ENCODE measurements at regions not wholly inside any gene's neighbourhood (a gene's known extent, or its start where the extent isn't known, plus 50 kb on each side); places are given as distances from the start of the nearest gene placed in this dataset.

DNA sequence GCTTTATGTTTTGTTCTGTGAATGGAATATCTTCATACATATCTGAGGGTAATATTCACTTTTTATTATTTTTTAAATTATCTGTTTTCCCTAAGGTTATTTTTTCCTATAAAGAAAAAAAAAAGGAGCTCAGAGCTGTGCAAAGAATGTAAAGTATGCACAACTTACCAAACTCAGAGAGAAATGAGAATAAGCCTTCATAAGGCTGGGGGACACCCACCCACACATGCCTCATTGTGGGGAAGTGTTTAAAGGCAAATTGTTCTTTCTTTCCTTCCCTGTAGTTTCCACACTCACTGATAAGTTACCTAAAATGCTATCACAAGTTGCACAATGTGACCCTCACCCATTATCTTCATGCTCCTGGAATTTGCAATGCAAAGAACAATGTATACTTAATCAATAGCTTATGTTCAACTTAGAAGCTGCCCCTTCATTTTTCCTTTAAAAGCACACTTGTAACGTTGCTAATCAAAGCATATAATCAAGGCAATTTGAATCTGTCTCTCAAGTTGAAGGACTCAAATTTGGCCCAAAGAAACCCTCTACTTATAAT, 108.1 kb downstream of the GNAT3 start:
- H3K9ac ChIP-seq (ENCODE audit: low read length) = no peak overlapping the region
- peak; percentile 57 for DNase-seq (ENCODE audit: low read depth)
- H3K4me3 ChIP-seq (ENCODE audit: low read length) = no peak overlapping the region
- H3K4me1 ChIP-seq (ENCODE audit: control insufficient read depth, insufficient read depth, low read length) = peaks cover 6% of the 10 kb centered on the region
- H3K36me3 ChIP-seq (ENCODE audit: control insufficient read depth, insufficient read depth, low read length, severe bottlenecking) = no peaks in the 10 kb centered on the region
- H3K9me3 ChIP-seq (ENCODE audit: control insufficient read depth, low read length) = no peaks in the 10 kb centered on the region
- no peaks in the 10 kb centered on the region for H3K27me3 ChIP-seq (replicated peaks; ENCODE audit: control insufficient read depth, insufficient read depth, low read length)

DNA sequence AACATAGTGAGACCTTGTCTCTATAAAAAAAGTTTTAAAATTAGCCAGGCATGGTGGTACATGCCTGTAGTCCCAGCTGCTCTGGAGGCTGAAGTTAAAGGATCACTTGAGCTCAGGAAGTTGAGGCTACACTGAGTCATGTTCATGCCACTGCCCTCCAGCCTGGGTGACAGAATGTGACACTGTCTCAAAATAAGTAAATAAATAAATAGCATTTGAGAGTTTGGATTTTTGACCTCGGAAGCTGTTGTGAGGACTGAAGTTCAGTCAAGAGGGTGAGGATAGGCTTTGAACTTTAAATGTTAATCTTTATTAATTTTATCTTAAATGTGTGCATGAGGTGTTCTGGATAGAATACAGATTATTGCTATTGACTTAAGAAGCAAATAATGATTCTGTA, 110.2 kb downstream of the GNAT3 start:
- H3K27me3 ChIP-seq (replicated peaks; ENCODE audit: control insufficient read depth, insufficient read depth, low read length) = no peaks in the 10 kb centered on the region
- peaks cover 6% of the 10 kb centered on the region for H3K4me1 ChIP-seq (ENCODE audit: control insufficient read depth, insufficient read depth, low read length)
- no peak for DNase-seq (ENCODE audit: low read depth)
- H3K9me3 ChIP-seq (ENCODE audit: control insufficient read depth, low read length) = no peaks in the 10 kb centered on the region
- H3K36me3 ChIP-seq (ENCODE audit: control insufficient read depth, insufficient read depth, low read length, severe bottlenecking) = no peaks in the 10 kb centered on the region
- H3K4me3 ChIP-seq (ENCODE audit: low read length) = no peak overlapping the region
- H3K9ac ChIP-seq (ENCODE audit: low read length) = no peak overlapping the region

DNA sequence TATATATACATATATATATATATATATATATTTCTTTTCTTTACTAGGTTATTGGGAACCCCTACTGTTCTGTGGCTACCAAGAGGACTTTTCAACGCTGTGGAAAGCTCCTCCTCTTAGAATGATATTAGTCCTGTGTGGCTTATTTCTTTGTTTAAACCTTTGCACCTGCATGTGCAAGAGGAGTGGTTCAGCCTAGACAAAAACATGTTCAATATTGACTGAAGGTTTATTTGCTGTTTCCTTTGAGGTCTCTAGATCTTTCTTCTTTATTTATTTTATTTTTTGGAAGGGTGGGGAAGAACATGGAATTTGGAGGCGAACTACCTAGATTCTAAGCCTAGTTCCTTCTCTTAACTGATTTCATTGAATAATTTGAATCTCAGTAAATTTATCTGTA, 118.1 kb downstream of the GNAT3 start:
- no peak overlapping the region for H3K9ac ChIP-seq (ENCODE audit: low read length)
- no peak for DNase-seq (ENCODE audit: low read depth)
- no peaks in the 10 kb centered on the region for H3K36me3 ChIP-seq (ENCODE audit: control insufficient read depth, insufficient read depth, low read length, severe bottlenecking)
- H3K27me3 ChIP-seq (replicated peaks; ENCODE audit: control insufficient read depth, insufficient read depth, low read length) = no peaks in the 10 kb centered on the region
- H3K4me3 ChIP-seq (ENCODE audit: low read length) = no peak overlapping the region
- H3K9me3 ChIP-seq (ENCODE audit: control insufficient read depth, low read length) = no peaks in the 10 kb centered on the region
- H3K4me1 ChIP-seq (ENCODE audit: control insufficient read depth, insufficient read depth, low read length) = no peaks in the 10 kb centered on the region

DNA sequence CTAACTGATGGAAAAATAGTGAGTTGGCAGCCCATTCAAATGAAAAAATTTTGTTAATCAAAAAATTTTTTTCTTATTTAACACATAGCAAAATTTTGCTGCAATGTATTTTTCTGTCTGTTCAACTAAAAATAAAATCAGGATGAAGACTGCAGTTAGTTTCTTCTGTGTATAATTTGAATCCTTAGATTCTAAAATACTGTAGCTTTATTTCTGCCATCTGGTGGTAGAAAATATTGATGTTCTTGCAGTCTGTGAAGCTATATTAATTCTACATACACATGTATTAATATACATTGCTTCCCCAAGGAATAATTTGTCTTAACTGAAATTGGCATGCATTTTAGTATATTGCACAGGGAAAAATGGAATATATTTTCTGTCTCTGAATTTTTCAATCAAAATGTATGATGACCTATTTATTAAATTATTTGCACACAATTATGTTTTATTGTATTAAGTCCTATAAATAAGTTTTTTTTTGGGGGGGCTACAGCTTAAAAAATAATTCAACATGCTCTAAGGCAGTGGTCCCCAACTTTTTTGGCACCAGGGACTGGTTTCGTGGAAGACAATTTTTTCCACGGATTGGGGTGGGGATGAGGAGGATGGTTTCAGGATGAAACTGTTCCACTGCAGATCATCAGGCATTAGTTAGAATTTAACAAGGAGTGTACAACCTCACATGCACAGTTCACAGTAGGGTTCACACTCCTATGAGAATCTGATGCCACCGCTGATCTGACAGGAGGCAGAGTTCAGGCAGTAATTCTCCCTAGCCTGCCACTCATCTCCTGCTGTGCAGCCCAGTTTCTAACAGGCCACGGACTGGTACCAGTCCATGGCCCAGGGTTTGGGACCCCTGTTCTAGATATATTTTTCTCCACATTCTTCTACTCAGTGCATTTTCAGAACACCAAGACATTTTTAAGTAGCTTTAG, 119.4 kb downstream of the GNAT3 start:
- no peak overlapping the region for H3K9ac ChIP-seq (ENCODE audit: low read length)
- peak; percentile 85 for DNase-seq (ENCODE audit: low read depth)
- H3K4me3 ChIP-seq (ENCODE audit: low read length) = no peak overlapping the region
- H3K36me3 ChIP-seq (ENCODE audit: control insufficient read depth, insufficient read depth, low read length, severe bottlenecking) = no peaks in the 10 kb centered on the region
- no peaks in the 10 kb centered on the region for H3K4me1 ChIP-seq (ENCODE audit: control insufficient read depth, insufficient read depth, low read length)
- H3K9me3 ChIP-seq (ENCODE audit: control insufficient read depth, low read length) = no peaks in the 10 kb centered on the region
- no peaks in the 10 kb centered on the region for H3K27me3 ChIP-seq (replicated peaks; ENCODE audit: control insufficient read depth, insufficient read depth, low read length)

DNA sequence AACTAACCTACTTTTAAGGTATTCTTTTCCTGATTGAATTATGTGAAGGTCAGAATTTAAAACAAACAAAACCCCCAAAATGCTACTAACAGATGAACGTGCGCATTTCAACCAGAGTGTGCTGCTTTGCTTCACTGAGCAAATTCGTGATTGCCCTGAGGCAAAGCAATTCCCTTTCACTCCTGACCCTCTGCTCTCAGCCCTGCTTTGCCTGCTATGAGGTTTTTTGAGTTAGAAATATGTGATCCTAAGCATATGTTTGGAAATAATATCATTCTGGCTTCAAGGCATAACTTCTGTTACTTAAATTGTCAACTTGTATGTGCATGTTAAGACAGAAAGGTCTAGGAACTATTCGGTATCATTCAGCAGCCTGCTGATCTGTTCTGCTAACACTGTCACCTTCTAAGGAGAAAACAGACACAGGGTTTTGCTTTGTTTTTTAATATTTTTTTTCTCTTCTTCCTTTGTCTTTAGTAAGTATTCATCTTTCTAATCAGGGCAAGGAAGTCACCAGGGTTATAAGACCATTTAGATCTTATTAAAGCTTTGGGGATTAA, 124.2 kb downstream of the GNAT3 start:
- Histone ChIP-seq H3K4me1 (ENCODE audit: control insufficient read depth, insufficient read depth, low read length) (peaks cover 14% of the 10 kb centered on the region), H3K9ac (ENCODE audit: low read length) (no peak overlapping the region), H3K4me3 (ENCODE audit: low read length) (no peak overlapping the region), H3K27me3 (replicated peaks; ENCODE audit: control insufficient read depth, insufficient read depth, low read length) (no peaks in the 10 kb centered on the region), H3K36me3 (ENCODE audit: control insufficient read depth, insufficient read depth, low read length, severe bottlenecking) (no peaks in the 10 kb centered on the region), H3K9me3 (ENCODE audit: control insufficient read depth, low read length) (no peaks in the 10 kb centered on the region)
- peak; percentile 84 for DNase-seq (ENCODE audit: low read depth)

DNA sequence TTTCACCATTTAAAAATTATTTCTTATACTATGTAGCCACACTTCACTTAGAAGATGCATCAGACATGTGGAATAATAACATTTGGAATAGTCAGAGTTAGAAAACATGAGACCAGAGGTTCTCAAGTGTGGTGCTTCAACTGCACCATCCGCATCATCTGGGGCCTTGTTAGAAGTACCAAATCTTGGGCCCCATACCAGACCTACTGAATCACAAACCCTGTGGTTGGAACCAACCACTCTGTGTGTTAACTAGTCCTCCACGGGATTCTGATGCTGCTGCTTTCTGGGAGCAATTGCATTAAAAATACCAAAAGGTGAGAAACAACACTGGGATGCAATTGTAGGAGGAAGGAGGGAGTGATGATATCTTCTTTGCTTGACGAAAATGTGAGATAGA, 125.2 kb downstream of the GNAT3 start:
- Histone ChIP-seq H3K36me3 (ENCODE audit: control insufficient read depth, insufficient read depth, low read length, severe bottlenecking) (no peaks in the 10 kb centered on the region), H3K4me1 (ENCODE audit: control insufficient read depth, insufficient read depth, low read length) (peaks cover 14% of the 10 kb centered on the region), H3K4me3 (ENCODE audit: low read length) (no peak overlapping the region), H3K27me3 (replicated peaks; ENCODE audit: control insufficient read depth, insufficient read depth, low read length) (no peaks in the 10 kb centered on the region), H3K9ac (ENCODE audit: low read length) (no peak overlapping the region), H3K9me3 (ENCODE audit: control insufficient read depth, low read length) (no peaks in the 10 kb centered on the region)
- no peak for DNase-seq (ENCODE audit: low read depth)

DNA sequence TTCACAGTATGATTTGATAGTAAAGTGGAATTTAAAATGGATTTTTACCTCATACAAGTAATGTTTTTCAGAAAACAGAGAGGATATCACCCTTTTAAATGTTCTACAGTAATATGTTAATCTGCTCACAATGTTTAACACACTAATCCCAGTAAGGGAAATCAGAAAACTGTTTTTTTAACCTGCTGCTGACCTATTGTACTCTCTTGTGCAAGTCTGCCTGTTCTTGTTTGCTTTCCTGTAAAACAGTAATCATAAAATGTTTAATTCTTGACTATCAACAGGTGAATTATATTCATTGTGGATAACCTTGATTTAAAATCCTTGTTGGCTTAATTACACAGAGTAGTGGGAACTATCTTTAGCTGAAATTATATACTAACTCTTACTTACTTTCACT, 126.4 kb downstream of the GNAT3 start:
- H3K9ac ChIP-seq (ENCODE audit: low read length) = no peak overlapping the region
- no peak overlapping the region for H3K4me3 ChIP-seq (ENCODE audit: low read length)
- H3K4me1 ChIP-seq (ENCODE audit: control insufficient read depth, insufficient read depth, low read length) = peaks cover 14% of the 10 kb centered on the region
- H3K36me3 ChIP-seq (ENCODE audit: control insufficient read depth, insufficient read depth, low read length, severe bottlenecking) = no peaks in the 10 kb centered on the region
- DNase-seq (ENCODE audit: low read depth) = peak; percentile 69
- H3K9me3 ChIP-seq (ENCODE audit: control insufficient read depth, low read length) = no peaks in the 10 kb centered on the region
- H3K27me3 ChIP-seq (replicated peaks; ENCODE audit: control insufficient read depth, insufficient read depth, low read length) = no peaks in the 10 kb centered on the region

DNA sequence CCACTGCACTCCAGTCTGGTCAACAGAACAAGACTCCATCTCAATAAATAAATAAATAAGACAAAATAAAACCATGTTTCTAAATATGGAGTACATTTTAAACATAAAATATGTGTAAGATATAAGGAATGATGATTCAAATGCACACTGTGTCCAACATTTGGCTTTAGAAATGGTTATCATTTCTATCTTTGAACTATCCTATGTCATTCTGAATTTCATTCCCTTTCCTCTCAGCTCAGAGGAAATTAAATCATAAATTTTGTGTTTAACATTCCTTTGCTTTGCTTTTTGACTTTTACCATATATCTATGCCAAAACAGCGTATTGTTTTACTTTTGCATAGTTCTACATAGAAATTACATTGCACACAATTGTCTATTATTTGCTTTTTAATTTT, 130.9 kb downstream of the GNAT3 start:
- Histone ChIP-seq H3K9ac (ENCODE audit: low read length) (no peak overlapping the region), H3K4me3 (ENCODE audit: low read length) (no peak overlapping the region), H3K9me3 (ENCODE audit: control insufficient read depth, low read length) (no peaks in the 10 kb centered on the region), H3K36me3 (ENCODE audit: control insufficient read depth, insufficient read depth, low read length, severe bottlenecking) (no peaks in the 10 kb centered on the region), H3K4me1 (ENCODE audit: control insufficient read depth, insufficient read depth, low read length) (peaks cover 22% of the 10 kb centered on the region), H3K27me3 (replicated peaks; ENCODE audit: control insufficient read depth, insufficient read depth, low read length) (no peaks in the 10 kb centered on the region)
- no peak for DNase-seq (ENCODE audit: low read depth)

DNA sequence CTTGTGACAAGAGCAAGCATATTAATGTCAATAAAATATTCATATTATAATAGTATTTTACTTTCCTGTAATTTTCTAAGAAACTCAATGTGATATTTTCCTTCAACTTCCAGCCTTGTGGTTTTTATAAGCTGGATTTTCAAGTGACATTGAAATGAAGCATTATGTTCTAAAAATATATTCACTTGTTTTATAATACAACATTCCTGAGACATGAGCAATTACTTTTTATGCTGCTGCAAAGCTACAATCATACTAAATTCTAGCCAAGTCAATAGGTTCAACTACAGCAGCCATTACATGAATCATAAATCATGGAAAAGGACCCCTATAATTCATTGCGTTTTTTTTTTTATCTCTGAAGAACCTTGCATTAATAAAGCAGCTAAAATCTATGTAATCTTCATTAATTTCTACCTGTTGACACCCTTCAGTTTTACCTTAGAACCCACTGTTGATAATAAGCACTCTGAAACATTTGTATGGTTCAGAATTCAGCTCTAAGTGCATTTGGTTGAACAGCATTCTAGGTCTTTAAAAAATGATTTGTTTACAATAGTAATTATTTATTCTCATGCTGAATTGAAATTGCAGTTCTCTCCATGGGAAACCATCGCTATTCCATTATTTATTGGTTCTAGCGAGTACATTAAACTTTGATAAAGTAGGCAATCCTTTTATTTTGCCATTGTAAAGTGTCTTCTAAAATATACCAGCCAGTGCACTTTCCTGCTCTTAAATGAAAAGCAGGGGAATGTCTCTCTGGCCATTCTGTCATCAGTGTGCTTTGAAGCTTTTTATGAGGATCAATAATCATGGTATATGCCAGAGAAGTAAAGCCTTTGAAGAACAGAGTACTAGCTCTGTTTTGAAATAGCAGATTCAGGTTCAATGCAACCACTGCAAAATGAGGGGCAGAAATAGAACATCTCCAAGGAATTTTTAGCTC, 132.6 kb downstream of the GNAT3 start:
- Histone ChIP-seq H3K36me3 (ENCODE audit: control insufficient read depth, insufficient read depth, low read length, severe bottlenecking) (no peaks in the 10 kb centered on the region), H3K27me3 (replicated peaks; ENCODE audit: control insufficient read depth, insufficient read depth, low read length) (no peaks in the 10 kb centered on the region), H3K4me3 (ENCODE audit: low read length) (peak overlapping the region; percentile 61), H3K4me1 (ENCODE audit: control insufficient read depth, insufficient read depth, low read length) (peaks cover 13% of the 10 kb centered on the region), H3K9me3 (ENCODE audit: control insufficient read depth, low read length) (no peaks in the 10 kb centered on the region), H3K9ac (ENCODE audit: low read length) (peak overlapping the region; percentile 38)
- DNase-seq (ENCODE audit: low read depth) = peak; percentile 75

DNA sequence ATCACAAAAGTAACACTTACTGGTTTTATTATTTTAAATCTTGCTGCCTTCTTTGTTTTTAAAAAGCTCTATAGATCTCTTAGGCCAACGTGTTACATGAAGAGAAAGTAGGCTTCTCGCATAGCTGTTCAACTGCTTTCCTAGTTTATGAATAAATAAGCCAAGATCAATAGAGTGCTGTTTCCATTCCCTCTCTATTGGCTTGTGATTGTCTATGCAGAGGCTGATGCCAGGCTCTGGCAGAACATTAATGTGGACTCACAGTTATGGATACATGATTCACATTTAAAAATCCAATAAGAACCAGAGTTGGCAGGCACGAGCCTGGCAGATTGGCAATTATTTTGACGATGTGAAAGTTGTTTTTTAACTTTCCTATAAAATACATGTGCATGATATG, 137.5 kb downstream of the GNAT3 start:
- Histone ChIP-seq H3K27me3 (replicated peaks; ENCODE audit: control insufficient read depth, insufficient read depth, low read length) (no peaks in the 10 kb centered on the region), H3K4me3 (ENCODE audit: low read length) (no peak overlapping the region), H3K9ac (ENCODE audit: low read length) (no peak overlapping the region), H3K36me3 (ENCODE audit: control insufficient read depth, insufficient read depth, low read length, severe bottlenecking) (no peaks in the 10 kb centered on the region), H3K4me1 (ENCODE audit: control insufficient read depth, insufficient read depth, low read length) (peaks cover 11% of the 10 kb centered on the region), H3K9me3 (ENCODE audit: control insufficient read depth, low read length) (no peaks in the 10 kb centered on the region)
- DNase-seq (ENCODE audit: low read depth) = no peak

All from adipocyte (in vitro differentiated cells).